Vagina (tissue), 2 donors: ENCODE measurements at regions not wholly inside any gene's neighbourhood (a gene's known extent, or its start where the extent isn't known, plus 50 kb on each side); places are given as distances from the start of the nearest gene placed in this dataset.

Source experiments
- POLR2A ChIP-seq, 2 donors: fragments of 450-650 bp; IDR thresholded peaks; one replicate each; pipeline ENCODE4 v1.6.1; 2017; ENCODE audit warnings: antibody characterized with exemption in 2 of 2, mild to moderate bottlenecking in 2 of 2, moderate library complexity in 2 of 2
- TF ChIP-seq, protein P1 (sequence below), 3 experiments: fragments of 450-650 bp in 2 of 3; fragments of 200-600 bp in 1 of 3; sonication (generic) in 1 of 3; IDR thresholded peaks; one replicate each; pipeline ENCODE4 v1.5.1; 2017 to 2019; ENCODE audit warnings: antibody characterized with exemption in 3 of 3, mild to moderate bottlenecking in 2 of 3, moderate library complexity in 2 of 3

DNA sequence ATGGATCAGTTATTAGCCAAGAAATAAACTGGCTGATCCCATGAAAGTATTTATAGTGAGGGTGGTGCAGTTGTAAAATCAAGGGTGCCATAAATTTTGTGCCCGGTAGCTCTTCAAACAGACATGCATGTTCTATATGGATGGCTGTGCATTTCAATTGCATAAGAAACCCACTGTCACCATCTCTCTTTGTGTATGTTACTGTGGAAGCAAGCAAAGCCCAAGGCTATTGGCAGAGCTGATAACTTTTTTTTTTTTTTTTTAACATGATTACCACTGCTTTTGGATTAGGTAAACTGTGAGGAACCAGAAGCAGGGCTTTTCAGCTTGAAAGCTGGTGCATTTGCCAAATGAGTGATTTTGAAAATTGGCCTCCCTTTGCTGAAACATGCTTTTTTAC is 332.6 kb downstream of the SOX11 start:
- no peak for TF ChIP-seq POLR2A (IDR thresholded peaks at IDR 0.05)
- TF ChIP-seq, protein P1, sequence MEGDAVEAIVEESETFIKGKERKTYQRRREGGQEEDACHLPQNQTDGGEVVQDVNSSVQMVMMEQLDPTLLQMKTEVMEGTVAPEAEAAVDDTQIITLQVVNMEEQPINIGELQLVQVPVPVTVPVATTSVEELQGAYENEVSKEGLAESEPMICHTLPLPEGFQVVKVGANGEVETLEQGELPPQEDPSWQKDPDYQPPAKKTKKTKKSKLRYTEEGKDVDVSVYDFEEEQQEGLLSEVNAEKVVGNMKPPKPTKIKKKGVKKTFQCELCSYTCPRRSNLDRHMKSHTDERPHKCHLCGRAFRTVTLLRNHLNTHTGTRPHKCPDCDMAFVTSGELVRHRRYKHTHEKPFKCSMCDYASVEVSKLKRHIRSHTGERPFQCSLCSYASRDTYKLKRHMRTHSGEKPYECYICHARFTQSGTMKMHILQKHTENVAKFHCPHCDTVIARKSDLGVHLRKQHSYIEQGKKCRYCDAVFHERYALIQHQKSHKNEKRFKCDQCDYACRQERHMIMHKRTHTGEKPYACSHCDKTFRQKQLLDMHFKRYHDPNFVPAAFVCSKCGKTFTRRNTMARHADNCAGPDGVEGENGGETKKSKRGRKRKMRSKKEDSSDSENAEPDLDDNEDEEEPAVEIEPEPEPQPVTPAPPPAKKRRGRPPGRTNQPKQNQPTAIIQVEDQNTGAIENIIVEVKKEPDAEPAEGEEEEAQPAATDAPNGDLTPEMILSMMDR (IDR thresholded peaks at IDR 0.05), result no peak
